CD1c-positive myeloid dendritic cell (primary cell): ENCODE measurements at regions not wholly inside any gene's neighbourhood (a gene's known extent, or its start where the extent isn't known, plus 50 kb on each side); places are given as distances from the start of the nearest gene placed in this dataset.

Experiments
- DNase-seq: peaks from one replicate; pipeline ENCODE4 v3.0.0-alpha.2; 2016; ENCODE audit errors: extremely low spot score

DNA sequence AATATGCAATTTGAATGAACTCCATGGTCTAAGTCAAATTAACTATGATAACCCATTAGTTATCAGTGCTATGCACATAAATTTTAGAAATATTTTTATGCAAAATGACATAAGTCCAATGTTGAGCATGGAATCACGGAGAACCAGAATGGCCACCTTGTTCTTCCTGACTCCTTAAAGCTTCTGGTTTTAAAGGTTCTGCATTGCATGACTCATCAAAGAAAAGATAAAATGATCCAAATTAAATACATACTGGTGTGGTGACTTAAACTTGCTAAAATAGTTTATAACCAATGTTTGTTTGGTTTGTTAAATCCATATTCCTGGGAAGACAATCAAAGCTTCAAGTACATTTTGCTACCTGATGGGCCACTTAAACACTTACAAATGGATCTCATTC, 1146.9 kb upstream of the NRXN1 start:
- no peak for DNase-seq

DNA sequence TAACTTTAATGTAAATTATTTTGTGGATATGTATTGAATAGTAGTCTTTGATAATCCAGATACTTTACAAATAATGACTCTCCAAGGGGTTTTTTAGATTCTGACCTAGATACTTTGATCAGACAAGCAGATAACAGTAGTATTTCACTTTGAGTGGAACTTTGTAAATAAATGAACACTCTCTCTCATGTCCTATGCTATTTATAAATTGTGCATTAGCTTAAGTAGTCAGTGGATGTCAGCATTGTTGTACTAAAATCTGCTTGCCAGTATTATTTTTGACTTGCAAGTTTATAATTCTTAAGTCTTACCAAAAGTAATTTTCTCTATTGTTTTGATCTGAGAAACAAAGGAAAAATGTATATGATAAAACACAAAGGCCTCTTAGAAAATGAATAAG, 1113.1 kb upstream of the NRXN1 start:
- DNase-seq = no peak

DNA sequence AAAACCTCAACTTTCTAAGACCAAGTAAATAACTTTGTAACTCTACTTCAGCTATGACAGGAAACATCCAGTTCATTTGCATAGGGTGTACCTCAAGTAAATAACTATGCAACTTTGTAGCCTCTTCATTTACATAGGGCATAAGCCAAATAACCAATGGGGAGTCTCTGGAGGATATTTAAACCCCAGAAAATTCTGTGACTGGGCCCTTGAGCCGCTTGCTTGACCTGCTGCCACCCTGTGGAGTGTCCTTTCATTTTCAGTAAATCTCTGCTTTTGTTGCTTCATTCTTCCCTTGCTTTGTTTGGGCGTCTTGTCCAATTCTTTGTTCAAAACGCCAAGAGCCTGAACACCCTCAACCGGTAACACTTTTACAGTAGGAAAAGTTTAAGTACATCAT, 1112.7 kb upstream of the NRXN1 start:
- no peak for DNase-seq

DNA sequence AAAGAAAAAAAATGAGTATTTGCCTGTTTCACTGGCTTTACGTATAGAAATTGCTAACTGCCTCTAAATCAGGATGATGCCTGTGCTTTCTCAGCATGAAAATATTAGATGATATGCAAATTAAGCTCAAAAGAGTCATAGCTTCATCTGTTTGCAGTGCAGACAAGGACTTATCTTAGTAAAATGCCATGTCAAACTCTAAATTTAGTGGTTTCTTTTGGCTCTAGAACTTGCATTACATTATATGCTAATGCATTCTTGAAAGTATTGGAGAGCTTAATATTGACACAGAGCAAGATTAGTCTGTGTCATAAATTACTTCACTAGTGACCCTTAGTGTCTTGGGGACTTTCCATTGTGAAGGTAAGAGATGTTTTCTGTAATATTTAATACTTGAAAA, 1109.1 kb upstream of the NRXN1 start:
- no peak for DNase-seq

DNA sequence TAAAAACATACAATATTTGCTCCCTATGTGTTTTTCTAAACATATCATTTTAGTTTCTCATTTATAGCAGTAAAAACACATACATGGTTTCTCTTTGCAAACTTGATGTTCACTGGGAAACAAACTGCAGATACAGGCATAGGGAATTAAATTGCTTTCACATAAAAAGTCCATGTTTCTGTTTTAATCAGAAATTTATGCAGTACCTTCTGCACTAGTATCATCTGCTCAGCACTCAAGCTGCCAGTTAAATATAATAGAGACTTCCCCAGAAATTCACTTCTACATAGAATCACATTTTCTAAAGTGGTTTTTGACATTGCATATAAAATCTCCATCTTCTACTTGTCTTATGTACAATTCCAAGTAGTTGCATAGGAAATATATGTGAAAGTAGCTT, 1107.3 kb upstream of the NRXN1 start:
- no peak for DNase-seq

DNA sequence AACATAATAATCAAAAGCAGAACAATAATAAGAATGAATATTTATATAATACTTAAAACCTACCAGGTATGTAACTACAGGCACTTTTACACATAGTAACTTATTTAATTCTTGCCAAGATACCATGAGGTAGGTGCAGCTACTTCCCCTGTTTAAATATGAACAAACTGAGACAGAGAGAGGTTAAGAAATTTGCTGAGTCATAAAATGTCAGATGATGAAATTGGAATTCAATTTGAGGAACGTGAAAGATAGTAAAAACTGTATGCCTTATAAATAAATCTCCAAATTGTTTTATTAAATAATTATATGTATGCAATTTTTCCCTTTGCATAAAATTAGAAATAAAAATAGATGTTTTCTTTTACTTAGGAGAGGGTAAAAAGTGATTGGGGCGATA, 1103.3 kb upstream of the NRXN1 start:
- no peak for DNase-seq

DNA sequence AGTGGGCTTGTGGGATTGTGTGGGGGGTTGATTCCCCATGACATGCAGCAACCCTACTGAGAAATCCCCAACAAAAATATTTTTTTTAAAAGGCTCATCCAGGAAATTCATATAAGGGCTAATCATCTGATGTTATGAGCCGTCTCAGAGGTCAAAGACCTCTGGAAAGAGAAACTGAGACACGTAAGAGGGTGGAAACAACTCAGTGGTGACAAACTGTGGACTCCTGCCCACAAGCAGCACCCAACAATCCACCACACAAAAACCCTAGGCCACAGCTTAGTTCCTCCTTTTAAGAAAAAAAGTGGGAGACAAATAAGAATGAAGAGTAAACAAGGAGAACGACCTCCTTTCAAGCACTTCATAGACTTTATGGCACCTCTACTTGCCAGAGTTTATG, 1096.1 kb upstream of the NRXN1 start:
- no peak for DNase-seq

DNA sequence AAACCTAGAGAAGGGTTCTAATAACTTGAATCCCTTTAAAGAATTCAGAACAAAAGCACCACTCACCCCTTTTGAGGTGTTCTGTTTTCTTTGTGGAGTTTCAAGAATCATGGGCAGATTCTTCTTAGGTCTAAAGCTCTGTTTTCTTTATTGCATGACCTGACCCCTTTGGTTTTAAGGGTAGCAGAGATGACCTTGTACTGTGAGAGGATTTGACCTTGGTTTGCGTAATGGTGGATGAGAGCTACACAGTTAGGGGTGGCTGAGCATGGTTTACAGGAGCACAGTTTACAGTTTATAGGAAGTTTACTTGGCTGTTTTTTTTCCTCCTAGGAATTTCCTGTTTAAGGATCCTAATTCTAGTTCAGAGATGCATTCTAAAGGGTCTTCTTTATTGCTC, 1095.6 kb upstream of the NRXN1 start:
- DNase-seq = no peak

DNA sequence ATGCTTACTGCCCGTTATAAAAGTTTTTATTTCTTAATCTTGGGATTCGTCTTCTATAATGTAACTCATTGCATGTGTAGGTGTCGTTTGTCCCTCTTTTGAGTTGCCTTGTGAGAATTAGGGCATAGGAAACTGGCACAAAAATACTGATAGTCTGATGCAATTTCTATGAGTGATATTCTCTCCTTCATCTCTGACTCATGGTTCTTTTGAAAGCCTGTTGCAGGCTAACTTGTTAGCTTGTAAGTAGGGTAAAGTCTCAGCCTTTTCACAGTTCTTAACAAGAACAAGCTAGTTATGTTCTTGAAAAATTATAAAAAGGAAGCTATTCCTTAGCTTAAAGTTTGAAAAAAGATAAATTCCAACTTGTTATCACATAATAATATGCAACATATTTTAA, 1085.4 kb upstream of the NRXN1 start:
- DNase-seq = no peak

DNA sequence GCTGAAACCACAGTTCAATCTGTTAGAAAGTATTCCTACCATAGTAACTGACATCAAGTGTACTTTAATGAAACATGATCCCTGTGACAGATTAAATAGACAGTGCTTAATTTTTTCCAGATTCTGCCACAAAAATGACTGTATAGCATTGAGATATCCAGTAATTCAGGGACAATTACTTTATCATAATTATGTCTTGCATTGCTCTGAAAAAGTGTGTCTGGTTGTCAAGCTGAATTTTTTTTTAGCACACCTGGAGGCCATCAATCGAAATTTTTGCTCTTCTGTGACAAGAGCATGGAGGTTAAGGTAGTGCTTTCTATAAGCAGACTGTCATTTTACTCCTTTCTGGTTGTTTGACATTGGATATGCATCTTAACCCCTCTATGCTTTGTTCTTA, 1083.8 kb upstream of the NRXN1 start:
- DNase-seq = no peak

DNA sequence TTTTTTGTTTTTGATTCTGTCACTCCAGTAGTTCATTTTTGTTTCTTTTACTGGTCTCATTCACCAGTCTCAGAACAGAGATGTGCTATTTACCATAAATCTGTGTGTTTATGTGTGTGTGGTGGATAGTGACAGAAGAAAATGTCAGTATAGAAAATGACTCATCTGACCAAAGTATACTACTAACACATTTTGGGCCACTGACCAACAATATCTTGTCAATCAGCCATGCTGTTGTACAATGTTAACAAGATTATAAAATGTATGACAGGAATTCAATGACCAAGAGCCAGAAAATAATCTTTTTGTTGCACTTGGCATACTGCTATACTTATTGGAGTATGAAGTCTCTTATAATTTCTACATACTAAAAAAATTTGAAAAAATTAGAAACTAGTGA, 1081.4 kb upstream of the NRXN1 start:
- no peak for DNase-seq

DNA sequence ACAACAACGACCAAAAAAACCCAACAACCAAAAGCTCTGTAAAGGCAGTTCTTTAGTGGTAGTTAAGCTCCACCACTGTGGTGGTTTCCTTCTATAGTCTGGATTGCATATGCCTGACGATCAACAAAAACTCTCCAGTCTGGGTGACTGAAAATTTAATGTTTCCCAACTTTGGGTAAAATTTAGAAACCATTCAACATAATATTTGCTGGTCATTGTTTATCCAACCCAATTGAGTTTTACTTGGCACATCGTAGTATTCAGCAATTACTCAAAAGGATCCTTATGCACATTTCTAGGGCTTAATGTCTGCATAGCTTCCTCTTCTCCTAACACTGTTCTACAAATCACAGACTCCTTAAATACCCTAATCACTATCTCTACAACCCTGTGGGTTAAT, 1080.2 kb upstream of the NRXN1 start:
- DNase-seq = no peak

DNA sequence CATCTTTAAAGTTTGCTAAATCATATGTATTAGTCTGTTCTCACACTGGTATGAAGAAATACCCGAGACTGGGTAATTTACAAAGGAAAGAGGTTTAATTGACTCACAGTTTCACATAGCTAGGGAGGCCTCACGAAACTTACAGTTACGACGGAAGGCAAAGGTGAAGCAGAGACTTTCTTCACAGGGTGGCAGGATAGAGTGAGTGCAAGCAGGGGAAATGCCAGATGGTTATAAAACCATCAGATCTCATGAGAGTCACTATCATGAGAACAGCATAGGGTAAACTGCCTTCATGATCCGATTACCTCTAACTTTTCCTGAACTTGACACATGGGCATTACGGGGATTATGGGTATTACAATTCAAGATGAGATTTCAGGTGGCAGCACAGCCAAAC, 1075.2 kb upstream of the NRXN1 start:
- DNase-seq = no peak

DNA sequence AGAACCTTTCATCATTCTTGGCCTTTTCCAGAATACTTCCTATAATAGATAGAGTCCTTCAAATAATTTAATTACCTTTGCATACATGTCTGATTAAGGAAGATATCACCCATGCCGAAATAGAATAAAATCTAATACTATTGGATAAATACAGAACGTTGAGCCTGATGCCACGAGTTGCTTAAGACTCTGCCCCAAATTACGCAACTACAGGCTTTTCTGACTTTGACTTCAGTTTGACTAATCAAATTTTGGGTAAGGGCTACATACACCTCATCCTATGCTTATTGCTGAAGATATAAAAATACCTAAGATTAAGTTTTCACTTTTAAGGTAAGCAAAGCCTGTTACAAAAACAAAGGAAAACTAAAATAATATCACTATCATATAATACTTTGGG, 1065.1 kb upstream of the NRXN1 start:
- no peak for DNase-seq

DNA sequence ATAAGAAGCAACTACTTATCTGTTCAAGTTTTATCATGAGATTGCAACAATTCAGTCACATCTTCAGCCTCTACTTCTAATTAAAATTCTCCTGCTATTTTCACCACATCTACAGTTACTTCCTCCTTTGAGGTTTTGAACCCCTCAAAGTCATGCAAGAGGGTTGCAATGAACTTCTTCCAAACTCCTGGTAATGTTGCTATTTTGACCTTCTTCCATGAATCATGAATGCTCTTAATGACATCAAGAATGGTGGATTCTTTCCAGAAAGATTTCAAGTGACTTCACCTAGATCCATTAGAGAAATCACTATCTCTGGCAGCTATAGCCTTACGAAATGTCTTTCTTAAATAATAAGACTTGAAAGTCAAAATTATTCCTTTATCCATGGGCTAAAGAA, 1052.8 kb upstream of the NRXN1 start:
- no peak for DNase-seq

DNA sequence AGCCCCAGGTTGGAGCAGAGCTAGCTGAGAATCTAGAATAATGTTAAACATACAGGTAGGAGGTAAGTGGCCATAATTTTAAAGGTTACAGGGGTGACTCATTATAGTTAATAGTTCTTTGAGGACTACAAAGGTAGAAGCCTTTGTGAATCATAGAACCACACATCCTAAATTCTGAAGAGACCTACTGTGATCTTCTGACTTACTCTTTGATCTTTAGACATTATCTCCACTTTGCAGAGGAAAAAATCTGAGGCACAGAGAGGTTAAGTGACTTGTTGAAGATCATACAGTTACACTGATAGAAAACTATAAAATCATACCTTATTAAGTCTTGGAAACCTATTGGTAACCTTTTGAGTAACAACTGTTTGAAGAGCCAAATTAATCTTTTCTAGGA, 1051.3 kb upstream of the NRXN1 start:
- no peak for DNase-seq

DNA sequence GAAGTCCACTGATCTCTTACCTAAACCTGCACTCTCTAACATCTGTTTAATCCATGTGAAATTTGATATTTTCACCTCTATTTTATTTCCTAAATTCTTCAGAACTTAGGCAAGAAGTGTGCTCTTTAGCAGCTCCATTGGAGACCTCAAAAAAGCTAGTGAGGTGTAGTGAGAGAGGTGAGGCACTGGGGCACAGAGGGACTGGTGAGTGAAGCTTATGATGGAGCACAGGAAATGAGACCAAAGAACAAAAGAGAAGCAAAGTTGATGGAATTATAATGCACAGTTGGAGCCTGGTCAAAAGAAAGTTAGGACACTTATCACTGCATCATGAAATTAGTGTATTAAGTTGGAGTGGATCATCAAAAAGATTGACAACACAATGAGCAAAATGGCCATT, 1050.7 kb upstream of the NRXN1 start:
- no peak for DNase-seq

DNA sequence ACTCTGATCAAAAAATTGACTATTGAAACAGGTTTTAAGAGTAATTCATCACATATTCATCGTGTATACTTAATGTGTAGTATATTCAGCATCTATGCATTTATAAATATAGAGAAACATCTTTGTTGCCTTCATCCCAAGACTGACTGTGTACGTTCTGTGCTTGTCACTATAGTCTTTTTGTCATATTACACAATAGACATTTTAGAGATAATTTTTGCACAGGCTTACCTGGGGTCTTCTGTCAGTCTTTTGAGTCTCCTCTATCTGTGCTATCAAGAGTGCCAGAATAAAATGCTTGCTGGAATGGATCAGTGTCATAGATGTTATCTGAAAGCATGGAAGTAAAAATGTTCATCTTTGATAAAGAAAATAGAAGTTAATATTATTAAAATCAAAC, 1047.7 kb upstream of the NRXN1 start:
- DNase-seq = no peak

DNA sequence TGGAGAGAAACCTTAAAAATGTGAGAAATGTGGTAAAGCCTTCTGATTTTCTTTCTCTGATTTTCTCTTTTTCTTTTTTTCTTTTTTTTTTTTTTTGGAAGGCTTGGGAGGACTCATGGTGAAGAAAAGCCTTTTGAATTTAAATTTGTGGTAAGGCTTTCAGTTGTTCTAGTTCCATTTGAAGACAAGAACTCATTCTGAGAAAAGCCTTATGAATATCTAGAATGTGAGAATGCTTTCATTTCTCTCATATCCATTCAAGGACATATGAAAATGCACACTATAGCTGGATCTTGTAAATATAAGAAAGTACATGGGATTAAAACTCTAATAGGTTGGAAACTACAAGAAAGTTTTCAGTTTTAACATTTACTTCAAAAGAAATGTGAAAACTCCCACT, 1045.2 kb upstream of the NRXN1 start:
- DNase-seq = no peak

DNA sequence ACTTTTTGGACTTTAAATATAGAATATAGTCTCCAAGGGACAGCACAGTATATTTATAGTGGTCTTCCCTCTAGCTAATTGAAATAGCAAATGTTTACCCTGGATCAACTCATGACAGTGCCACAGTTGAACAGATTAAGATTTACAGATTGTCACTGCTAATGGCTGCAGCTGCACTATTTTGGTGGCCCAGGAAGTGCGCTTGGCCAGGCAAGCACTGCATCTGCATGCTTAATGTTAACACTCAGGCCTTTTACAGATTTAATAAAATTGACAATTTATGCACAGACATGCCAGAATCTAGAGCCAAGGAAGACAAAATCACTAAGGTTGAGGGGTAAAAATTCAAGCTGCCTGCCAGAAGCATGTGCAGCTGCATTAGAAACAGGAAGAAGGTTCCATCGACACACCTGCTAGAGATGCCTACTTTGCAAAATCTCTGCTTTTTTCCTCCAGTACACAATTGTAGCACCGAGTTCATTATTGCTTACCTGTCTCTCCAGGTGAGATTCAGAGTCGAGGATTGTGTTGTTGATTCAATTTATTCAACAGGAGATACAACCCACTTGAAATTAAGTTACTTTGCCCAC, 1042.3 kb upstream of the NRXN1 start:
- no peak for DNase-seq

DNA sequence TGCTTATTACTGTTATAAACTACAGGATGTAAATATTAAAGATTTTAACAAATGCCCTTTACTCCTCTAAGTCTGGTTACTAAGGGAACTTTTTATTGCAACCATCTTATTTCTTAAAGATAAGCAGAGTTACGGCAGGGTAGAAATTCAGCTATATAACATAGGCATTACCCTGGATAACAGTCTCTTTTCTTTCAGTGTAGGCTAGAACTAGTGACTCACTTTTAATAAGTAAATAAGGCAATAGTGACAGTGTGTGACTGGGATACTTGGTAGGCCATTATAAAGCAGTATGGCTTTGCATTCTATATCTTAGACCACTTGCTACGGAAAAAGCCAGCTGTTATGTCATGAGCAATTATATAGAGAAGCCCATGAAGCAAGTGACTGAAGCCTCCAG, 1041.0 kb upstream of the NRXN1 start:
- DNase-seq = no peak

DNA sequence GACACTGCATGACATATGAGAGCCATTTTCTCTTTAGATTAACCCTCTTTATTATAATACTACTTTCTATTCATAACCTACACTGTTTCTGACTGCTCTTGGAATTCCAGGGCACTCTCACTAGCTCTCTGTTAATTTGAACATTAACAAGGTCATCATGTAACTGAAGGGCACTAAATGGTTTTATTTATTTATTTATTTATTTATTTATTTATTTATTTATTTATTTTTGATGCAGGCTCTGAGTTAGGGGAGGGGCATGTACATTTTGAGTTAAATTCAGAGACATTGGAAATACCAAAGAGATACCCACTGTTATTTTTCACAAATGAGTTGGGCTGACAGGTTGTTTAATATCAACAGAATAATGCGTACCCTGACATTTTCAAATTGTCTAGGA, 1038.7 kb upstream of the NRXN1 start:
- DNase-seq = no peak

DNA sequence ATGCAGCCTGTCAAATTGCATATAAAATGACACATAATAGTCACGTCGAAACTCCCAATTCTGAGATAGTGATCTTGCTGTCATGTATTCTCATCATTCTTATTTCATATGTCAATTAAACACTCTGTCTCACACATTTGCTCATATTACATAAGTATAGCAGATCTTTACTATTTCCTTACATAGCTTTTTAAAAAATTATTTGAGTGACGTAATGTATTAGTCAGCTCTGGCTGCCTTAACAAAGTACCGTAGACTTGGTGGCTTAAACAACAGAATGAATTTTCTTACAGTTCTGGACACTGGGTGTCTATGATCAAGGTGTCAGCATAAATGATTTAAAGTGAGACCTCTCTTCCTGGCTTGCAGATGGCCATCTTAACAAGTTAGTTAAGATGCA, 1032.3 kb upstream of the NRXN1 start:
- no peak for DNase-seq

DNA sequence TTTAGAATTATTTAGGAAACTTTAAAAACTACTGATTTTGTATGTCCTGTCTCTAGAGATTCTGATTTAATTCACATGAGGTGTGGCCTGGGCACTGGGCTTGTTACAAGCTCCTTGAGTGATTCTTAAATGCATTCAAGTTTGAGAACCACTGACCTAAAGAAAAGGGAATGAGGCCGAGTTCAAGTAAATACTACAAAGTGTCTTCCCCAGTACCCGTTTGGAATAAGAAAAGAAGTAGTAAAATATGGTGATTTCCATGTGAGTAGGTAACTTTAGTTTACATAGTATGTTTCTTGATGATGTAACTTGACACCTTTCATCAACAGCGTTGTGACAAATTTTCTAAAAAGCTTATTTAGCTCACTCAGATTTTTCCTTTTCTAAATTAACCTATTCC, 1022.9 kb upstream of the NRXN1 start:
- DNase-seq = no peak

DNA sequence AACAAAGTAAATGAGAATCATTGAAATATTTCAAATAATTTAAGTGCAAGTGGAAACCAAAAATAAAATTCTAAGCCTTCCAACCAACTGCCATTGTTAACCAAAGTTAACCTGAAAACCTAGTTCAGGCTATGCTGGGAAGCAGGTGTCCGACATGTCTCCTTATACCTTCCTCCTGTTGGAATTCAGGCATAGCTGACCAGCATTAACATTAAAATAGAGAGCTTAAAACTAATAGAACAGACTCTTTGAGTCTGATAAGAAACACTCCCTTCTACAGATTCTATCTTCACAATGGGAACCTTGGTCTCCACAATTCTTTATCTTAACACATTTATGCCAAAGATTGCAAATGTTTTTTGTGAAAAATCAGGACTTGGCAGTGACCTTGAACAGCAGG, 1004.9 kb upstream of the NRXN1 start:
- no peak for DNase-seq
